Astrocyte of the spinal cord (primary cell): ENCODE measurements at regions not wholly inside any gene's neighbourhood (a gene's known extent, or its start where the extent isn't known, plus 50 kb on each side); places are given as distances from the start of the nearest gene placed in this dataset.

ENCODE experiments used
- DNase-seq: peaks from one replicate; pipeline ENCODE4 v3.0.0; 2011; ENCODE audit warnings: low read depth, low spot score
- H3K4me3 ChIP-seq: 2 replicates; pipeline ENCODE4 v1.5.1; 2011; ENCODE audit warnings: low read depth, mild to moderate bottlenecking, low read length, moderate library complexity
- CTCF ChIP-seq: IDR thresholded peaks from 2 replicates; pipeline ENCODE4 v1.5.1; 2012; ENCODE audit warnings: low read depth, mild to moderate bottlenecking, low read length, inconsistent platforms
- in situ Hi-C: cut with HindIII; loops from 2 replicates; pipeline ENCODE4 v1.10.0; 2017; ENCODE audit warnings: low sequenced_read_pairs

- H3K4me3 ChIP-seq: no peak overlapping the region
- in situ Hi-C loops: no loop called here
- DNase-seq: peak; percentile 69
- no peak for TF ChIP-seq CTCF
Observed at GRCh38 chr9:38141746-38142591, 72.9 kb upstream of the SHB start.

GRCh38 chr9:38138276-38138675 lies 69.2 kb upstream of the SHB start:
- DNase-seq: no peak
- H3K4me3 ChIP-seq: no peak overlapping the region
- no peak for TF ChIP-seq CTCF
- in situ Hi-C loops: no loop called here

- H3K4me3 ChIP-seq: no peak overlapping the region
- in situ Hi-C loops: no loop called here
- no peak for DNase-seq
- TF ChIP-seq CTCF: no peak
Observed at GRCh38 chr9:38137342-38137741, 68.3 kb upstream of the SHB start.

GRCh38 chr9:38136386-38136785 lies 67.4 kb upstream of the SHB start:
- no peak for DNase-seq
- TF ChIP-seq CTCF: no peak
- H3K4me3 ChIP-seq: no peak overlapping the region
- in situ Hi-C loops: no loop called here

- TF ChIP-seq CTCF: no peak
- DNase-seq: no peak
- no peak overlapping the region for H3K4me3 ChIP-seq
- in situ Hi-C loops: no loop called here
Observed at GRCh38 chr9:38134611-38135237, 65.7 kb upstream of the SHB start.

- DNase-seq: no peak
- in situ Hi-C loops: no loop called here
- TF ChIP-seq CTCF: no peak
- no peak overlapping the region for H3K4me3 ChIP-seq
Observed at GRCh38 chr9:38133595-38133994, 64.6 kb upstream of the SHB start.
